HG03135 (cell line): ENCODE measurements at regions not wholly inside any gene's neighbourhood (a gene's known extent, or its start where the extent isn't known, plus 50 kb on each side); places are given as distances from the start of the nearest gene placed in this dataset.
"Not testable (repeated sequence)": the region's sequence is repeated elsewhere in the genome, so short reads cannot be mapped to it uniquely, and the experiment has no call there.

Source experiments
- ATAC-seq: cut with Tn5 transposase; IDR thresholded peaks from one replicate; pipeline ENCODE4 v1.9.1; 2021; ENCODE audit warnings: mild to moderate bottlenecking, moderate library complexity; ENCODE audit not compliant: unreplicated experiment

GRCh38 chr18:43936176-43936575, 658.9 kb upstream of the SYT4 start:
- no peak for ATAC-seq

DNA sequence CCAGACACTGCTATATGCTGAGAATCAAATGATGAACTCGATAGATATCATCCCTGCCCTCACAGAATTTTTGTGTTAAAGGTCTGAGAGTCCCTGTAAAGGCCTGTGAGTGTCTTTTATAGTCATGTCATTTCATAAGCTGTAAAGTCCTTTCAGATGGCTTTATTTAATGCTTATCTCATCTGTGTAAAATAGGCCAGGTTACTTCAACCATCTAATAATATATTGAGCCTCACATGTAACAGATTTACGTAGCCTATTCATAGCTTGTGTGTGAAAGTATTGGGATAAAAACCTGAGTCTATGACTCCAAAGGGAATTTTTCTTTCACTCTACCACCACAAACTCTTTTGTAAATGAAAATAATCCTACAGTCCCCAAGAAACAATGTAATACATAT, 672.0 kb upstream of the SYT4 start:
- no peak for ATAC-seq

GRCh38 chr18:43950062-43950461, 672.8 kb upstream of the SYT4 start:
- no peak for ATAC-seq

GRCh38 chr18:43952398-43952797, 675.1 kb upstream of the SYT4 start:
- no peak for ATAC-seq

DNA sequence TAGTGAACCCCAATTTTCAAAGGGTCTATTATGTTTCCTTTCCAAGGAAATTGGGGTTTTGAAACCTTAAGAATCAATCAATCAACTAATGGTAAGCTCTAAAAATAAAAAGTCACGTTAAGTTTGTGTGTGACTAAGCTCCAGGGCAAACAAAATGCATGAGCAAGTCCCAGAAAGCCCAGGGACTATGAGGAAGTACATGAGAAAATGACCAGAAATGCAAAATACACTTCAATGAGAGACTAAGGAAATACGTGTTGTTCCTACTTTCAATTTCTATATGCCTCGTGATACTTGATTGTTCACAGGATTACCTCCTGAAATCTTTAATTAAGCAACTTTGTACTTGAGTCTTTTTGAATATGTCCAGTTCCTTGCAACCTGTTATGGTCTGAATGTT, 684.4 kb upstream of the SYT4 start:
- no peak for ATAC-seq

DNA sequence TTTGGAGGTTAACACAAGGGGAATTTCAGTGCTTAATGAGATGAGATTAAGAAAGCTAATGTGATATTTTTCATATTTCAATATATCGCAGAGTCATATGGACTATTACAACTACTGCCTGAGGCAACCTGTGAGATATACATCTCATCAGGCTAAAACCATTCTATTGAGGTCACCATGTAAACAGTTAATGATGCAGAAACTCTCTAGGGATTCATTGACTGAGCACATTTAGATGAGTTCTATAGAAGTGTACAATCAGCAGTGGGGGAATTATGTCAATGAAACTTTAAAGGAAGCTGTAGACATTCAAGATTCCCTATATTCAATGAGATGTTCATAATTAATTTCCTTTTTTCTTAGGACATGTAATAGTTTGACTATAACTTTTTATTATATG, 687.4 kb upstream of the SYT4 start:
- no peak for ATAC-seq

GRCh38 chr18:43965691-43966090, 688.4 kb upstream of the SYT4 start:
- no peak for ATAC-seq

- no peak for ATAC-seq
Observed at GRCh38 chr18:43970656-43971055, 693.4 kb upstream of the SYT4 start.

- no peak for ATAC-seq
Observed at GRCh38 chr18:43978174-43978573, 700.9 kb upstream of the SYT4 start.

- ATAC-seq = no peak
Observed at GRCh38 chr18:43982582-43982981, 698.1 kb upstream of the SETBP1 start.

DNA sequence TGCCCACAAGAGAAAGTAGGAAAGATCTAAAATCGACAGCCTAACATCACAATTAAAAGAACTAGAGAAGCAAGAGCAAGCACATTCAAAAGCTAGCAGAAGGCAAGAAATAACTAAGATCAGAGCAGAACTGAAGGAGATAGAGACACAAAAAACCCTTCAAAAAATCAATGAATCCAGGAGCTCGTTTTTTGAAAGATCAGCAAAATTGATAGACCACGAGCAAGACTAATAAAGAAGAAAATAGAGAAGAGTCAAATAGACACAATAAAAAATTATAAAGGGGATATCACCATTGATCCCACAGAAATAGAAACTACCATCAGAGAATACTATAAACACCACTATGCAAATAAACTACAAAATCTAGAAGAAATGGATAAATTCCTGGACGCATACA, 693.6 kb upstream of the SETBP1 start:
- not testable (repeated sequence) for ATAC-seq

GRCh38 chr18:43992741-43993140, 687.9 kb upstream of the SETBP1 start:
- no peak for ATAC-seq

DNA sequence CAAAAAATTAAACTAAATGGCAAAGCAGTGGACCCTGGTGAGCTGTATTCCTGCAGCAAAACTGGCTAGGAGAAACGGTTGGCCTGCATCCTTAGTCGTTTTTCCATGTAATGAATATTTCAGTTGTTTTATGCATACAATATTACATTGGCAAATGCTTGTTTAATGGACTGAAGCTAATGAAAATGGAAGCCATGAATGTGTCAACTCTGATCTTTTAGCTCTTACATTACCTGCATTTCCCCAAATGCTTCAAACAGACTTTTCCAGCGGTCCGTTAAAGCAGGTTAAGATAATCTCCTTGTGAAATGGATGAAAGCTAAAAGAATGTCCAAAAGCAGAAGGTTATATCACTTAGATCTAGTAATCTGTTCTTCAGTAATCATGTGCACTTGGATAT, 686.3 kb upstream of the SETBP1 start:
- no peak for ATAC-seq

GRCh38 chr18:44013871-44014270, 666.8 kb upstream of the SETBP1 start:
- no peak for ATAC-seq

DNA sequence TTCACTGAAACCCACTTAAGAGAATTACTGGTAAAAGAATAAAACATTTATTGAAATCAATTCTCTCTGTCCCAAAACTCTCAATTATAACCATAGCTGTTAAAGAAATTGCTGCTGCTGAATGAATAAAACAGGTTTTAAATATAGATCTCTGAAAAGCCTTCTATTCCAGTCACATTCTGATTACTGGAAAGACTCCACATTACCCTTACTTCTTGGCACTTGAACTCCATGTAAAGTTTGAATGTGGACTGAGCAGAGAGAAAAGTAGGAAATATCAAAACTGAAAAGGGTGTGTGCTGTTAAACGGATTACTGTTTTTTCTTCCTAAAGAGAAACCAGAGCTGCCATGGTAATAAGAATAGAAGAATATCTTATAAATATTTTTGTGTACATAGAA, 655.3 kb upstream of the SETBP1 start:
- ATAC-seq = no peak

DNA sequence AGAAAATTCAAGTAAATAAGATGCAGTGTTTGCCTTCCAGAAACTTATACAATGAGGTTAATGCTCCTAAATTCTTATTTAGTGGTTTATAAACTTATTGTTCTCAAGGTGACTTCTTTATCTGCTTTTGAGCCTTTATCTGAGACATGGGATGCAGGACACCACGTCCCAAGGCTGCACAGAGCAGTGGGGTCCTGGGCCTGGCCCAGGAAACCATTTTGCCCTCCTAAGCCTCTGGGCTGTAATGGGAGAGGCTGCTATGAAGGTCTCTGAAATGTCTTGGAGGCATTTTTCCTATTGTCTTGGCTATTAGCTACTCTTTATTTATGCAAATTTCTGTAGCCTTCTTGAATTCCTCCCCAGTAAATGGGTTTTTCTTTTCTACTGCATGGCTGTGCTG, 652.6 kb upstream of the SETBP1 start:
- ATAC-seq = no peak

GRCh38 chr18:44031063-44031462, 649.6 kb upstream of the SETBP1 start:
- no peak for ATAC-seq

DNA sequence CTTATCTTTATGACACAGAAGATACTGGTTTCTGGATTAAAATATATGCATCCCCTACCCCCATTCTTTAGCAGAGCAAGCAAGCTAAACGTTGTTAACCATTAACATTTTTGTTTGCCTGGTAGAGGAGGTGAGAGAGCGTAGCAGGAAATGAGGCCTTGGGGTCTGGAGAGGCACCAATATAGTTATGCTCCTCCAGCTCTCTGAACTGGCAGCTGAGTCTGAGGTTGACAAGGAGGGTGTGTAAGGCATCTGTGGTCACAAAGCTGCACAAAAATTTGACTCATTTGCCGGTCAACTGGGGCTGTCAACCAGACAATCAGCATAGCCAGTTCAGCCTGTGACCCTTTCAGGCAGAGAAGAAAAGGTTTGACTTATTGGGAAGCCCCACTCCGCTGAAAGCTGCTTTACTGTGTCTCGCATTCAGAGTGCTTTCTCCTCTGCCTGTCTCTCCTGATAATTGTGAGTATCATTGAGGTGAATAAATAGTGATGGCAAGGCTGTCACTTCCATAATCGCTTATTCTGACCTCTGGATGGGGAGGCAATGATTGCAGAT, 647.5 kb upstream of the SETBP1 start:
- peak; percentile 67 for ATAC-seq

GRCh38 chr18:44035554-44035953, 645.1 kb upstream of the SETBP1 start:
- ATAC-seq = no peak

GRCh38 chr18:44036501-44036900, 644.2 kb upstream of the SETBP1 start:
- ATAC-seq = no peak

DNA sequence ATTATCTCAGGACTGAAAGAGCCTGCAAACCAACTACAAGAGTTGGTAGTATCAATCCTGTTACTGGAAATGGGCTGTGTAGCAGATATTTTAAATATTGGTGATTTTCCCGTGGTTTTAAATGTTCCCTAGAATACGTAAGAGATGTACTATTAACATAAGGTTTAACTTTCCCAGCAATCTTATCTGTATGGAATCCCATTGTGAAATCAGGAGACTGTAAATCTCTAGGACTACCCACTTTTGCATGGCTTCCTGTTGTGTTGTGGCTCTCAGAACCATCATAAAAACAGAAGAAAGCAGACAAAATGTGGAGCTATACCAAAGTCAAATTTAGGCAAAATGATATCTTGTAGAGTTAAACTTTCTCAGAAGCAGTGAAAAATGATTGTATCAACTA, 641.5 kb upstream of the SETBP1 start:
- no peak for ATAC-seq

GRCh38 chr18:44039826-44040225, 640.9 kb upstream of the SETBP1 start:
- ATAC-seq = no peak

DNA sequence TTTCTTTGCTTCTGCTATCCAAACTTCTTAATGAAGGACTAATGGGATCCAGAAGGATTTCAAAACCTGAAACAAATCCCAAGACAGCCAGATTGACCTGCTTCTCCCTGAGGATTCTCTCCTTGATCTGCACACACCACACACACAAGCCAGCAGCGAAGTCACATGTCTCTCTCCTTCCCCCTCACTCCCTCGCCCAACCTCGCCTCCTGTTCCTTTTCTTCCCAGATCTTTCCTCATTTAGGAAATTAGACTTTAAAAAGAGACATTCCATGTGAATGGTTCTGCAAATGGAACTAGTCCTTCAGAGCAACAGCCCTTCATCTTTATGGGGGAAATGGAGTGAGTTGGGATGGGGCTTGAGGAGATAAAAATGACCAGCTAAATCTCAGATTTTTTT, 639.1 kb upstream of the SETBP1 start:
- ATAC-seq = no peak

- no peak for ATAC-seq
Observed at GRCh38 chr18:44041961-44042360, 638.7 kb upstream of the SETBP1 start.
